Heart left ventricle (tissue), 16 donors: ENCODE measurements at regions not wholly inside any gene's neighbourhood (a gene's known extent, or its start where the extent isn't known, plus 50 kb on each side); places are given as distances from the start of the nearest gene placed in this dataset.
A peak's percentile ranks its signal among the peaks of the same experiment; 100 is the strongest.

Source experiments
- ATAC-seq, 4 donors: fragments of 200-7000 bp; cut with Tn5 transposase; one replicate each; pipeline ENCODE4 v1.9.1; 2020 to 2022; ENCODE audit warnings: moderate library complexity in 4 of 4, mild to moderate bottlenecking in 3 of 4, moderate number of reproducible peaks in 1 of 4
- DNase-seq, 5 donors: peaks; one replicate each; pipeline ENCODE4 v3.0.0-alpha.2; 2020
- H3K27ac ChIP-seq, 12 donors: fragments of 200-600 bp; sonication (generic) in 4 of 12; one replicate each; pipeline versions ENCODE4 v1.5.0 to v1.8.0; 2016 to 2022; ENCODE audit warnings: mild to moderate bottlenecking in 2 of 12
- H3K27me3 ChIP-seq, 9 donors: fragments of 200-600 bp; sonication (generic) in 2 of 9; one replicate each; pipeline versions ENCODE4 v1.5.1 to v1.8.0; 2016 to 2022; ENCODE audit warnings: mild to moderate bottlenecking in 3 of 9
- H3K36me3 ChIP-seq, 9 donors: fragments of 200-600 bp; sonication (generic) in 2 of 9; one replicate each; pipeline versions ENCODE4 v1.5.0 to v1.8.0; 2018 to 2022; ENCODE audit warnings: mild to moderate bottlenecking in 2 of 9
- H3K4me1 ChIP-seq, 12 donors: fragments of 200-600 bp; sonication (generic) in 4 of 12; one replicate each; pipeline versions ENCODE4 v1.5.0 to v1.8.0; 2016 to 2022; ENCODE audit warnings: mild to moderate bottlenecking in 3 of 12
- H3K4me3 ChIP-seq, 12 donors: fragments of 200-600 bp; sonication (generic) in 4 of 12; one replicate each; pipeline versions ENCODE4 v1.5.0 to v1.8.0; 2017 to 2022; ENCODE audit warnings: mild to moderate bottlenecking in 9 of 12, moderate library complexity in 4 of 12
- H3K9me3 ChIP-seq, 12 donors: fragments of 200-600 bp; sonication (generic) in 4 of 12; one replicate each; pipeline versions ENCODE4 v1.5.0 to v1.8.0; 2016 to 2022; ENCODE audit warnings: mild to moderate bottlenecking in 1 of 12
- CTCF ChIP-seq, 12 donors: fragments of 200-600 bp; sonication (generic) in 4 of 12; IDR thresholded peaks; one replicate each; pipeline versions ENCODE4 v1.5.0 to v1.8.0; 2018 to 2022; ENCODE audit warnings: antibody characterized with exemption in 12 of 12, mild to moderate bottlenecking in 5 of 12
- POLR2A ChIP-seq, 2 donors: fragments of 450-650 bp; IDR thresholded peaks; one replicate each; pipeline ENCODE4 v1.6.1; 2017; ENCODE audit warnings: antibody characterized with exemption in 2 of 2, mild to moderate bottlenecking in 2 of 2, moderate library complexity in 2 of 2
- WGBS, 4 donors: extraction: QIAGEN DNeasy Blood & Tissue Kit in 2 of 4; methylation state at CpG; one replicate each; pipeline versions ENCODE4 v1.1.5 to v1.1.7; 2013 to 2018; 5-methylcytosine and 5-hydroxymethylcytosine counted together
- intact Hi-C, 10 donors: fragments of 100-400 bp; cut with DNase I; formaldehyde crosslinking; loops; one replicate each; pipeline versions ENCODE4 v1.11.1 to v1.14.2; 2022
- donor health status: ischemic (EF 13 %, LVEDD 7.1; RV severe dilation, severe dysfunction).
- donor health status: healthy with polysubstance abuse.
- donor health status: DM: no; HTN: yes; CAD: no.
- donor health status: DM: no; HTN: no; CAD: no.
- donor health status: ischemic (EF 25% LVEDD 6.9; RV normal size, moderate dysfunction).
- donor health status: ischemic (EF 25% LVEDD 5.7; RV mildly dilated, moderate dysfunction).
- donor health status: healthy.
- donor health status: DM: yes; HTN: yes; CAD: no.
- donor health status: ischemic (EF 35%, LVEDD 5.7; RV mildly dilated, moderate dysfunction).
- donor health status: nonischemic (EF 11% LVEDD 7.7; RV severe dilation, severe dysfunction).
- donor health status: DM: yes; HTN: yes; CAD: no.
- donor health status: PGD.
- donor health status: ischemic (EF 29% LVEDD 5.4; RV normal size, mild dysfunction).
- donor health status: nonischemic (EF 23%, LVEDD 6.1; RV moderate dilation, normal function).

DNA sequence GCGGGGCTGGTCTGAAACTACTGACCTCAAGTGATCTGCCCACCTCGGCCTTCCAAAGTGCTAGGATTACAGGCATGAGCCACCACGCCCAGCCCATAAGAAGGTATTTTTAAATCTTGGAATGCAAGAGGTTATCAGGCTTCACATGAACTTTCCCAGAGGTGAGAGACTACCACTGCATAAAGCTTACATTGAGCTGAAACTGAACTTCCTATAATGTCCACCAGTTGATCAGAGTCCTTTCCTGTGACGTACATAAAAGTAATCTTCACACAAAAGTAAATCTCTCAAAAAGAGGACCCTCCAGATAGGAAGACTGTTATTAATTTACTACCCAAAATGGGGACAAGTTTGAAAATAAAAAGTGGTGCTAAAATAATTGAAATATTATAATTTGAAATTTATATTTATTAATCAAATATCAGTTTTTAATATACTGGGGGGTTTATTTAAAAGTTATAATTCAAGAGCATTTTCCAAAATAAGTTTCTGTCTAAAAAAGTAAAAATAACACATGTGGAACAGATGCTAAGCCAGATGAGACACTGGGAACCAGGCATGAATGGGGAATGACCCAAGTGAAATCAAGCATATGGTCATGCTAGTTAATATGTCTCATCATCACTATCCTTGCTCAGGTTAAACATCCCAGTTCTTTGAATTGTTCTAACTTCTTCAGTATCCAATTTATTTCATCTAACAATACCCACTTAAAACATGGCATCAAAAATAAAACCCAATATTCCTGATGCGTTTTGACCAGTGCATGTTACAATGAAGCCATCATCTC, 269.9 kb upstream of the UBE2E2 start:
- Histone ChIP-seq H3K4me3 (no peak overlapping the region), H3K9me3 (peaks cover 0 to 9% (median 0%) of the 10 kb centered on the region in 12 donors), H3K36me3 (no peaks in the 10 kb centered on the region), H3K4me1 (peaks cover 0 to 7% (median 0%) of the 10 kb centered on the region in 12 donors), H3K27me3 (no peaks in the 10 kb centered on the region), H3K27ac (peak overlapping the region in 1 of 12 donors; percentile 49)
- DNase-seq (no peak), ATAC-seq (peak in 1 of 4 donors; percentile 62)
- intact Hi-C loops: no loop called here
- WGBS, 4 donors: 71 to 81% (median 79%) methylated on average over 5 of the region's 5 CpGs
- no peak for TF ChIP-seq POLR2A (IDR thresholded peaks at IDR 0.05)

- TF ChIP-seq POLR2A (IDR thresholded peaks at IDR 0.05) (no peak), CTCF (IDR thresholded peaks at IDR 0.05) (no peak)
- no peaks in the 10 kb centered on the region for H3K36me3 ChIP-seq
- DNase-seq (no peak), ATAC-seq (peak in 1 of 4 donors; percentile 68)
- H3K4me3 ChIP-seq: no peak overlapping the region
- H3K4me1 ChIP-seq: peaks cover 0 to 2% (median 0%) of the 10 kb centered on the region in 12 donors
- intact Hi-C loops: no loop called here
- H3K27ac ChIP-seq: no peak overlapping the region
- H3K9me3 ChIP-seq: peaks cover 0 to 9% (median 0%) of the 10 kb centered on the region in 12 donors
- H3K27me3 ChIP-seq: no peaks in the 10 kb centered on the region
Measured at GRCh38 chr3:22933841-22934116, 269.3 kb upstream of the UBE2E2 start.

DNA sequence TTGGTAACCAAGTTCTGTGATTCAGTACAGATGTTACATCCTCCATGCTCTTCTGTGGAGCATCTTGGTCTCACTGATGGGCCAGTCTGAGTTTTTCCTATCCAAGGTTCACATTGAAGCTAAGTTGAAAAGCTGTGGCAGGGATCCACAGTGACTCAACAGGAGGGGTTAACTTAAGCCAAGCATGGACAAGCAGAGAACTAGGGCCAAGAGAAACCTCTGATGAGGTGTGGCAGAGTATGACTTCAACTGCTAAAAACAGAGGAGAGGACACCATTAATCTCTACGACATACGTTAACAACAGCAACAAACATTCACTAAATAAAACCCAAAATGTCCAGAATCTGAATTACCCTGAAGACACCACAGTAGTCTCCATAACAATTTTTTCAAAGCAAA, 268.1 kb upstream of the UBE2E2 start:
- TF ChIP-seq POLR2A (IDR thresholded peaks at IDR 0.05) (no peak), CTCF (IDR thresholded peaks at IDR 0.05) (no peak)
- Histone ChIP-seq H3K4me3 (no peak overlapping the region), H3K27ac (peak overlapping the region in 1 of 12 donors; percentile 40), H3K4me1 (no peaks in the 10 kb centered on the region), H3K36me3 (no peaks in the 10 kb centered on the region), H3K27me3 (no peaks in the 10 kb centered on the region), H3K9me3 (peaks cover 0 to 9% (median 0%) of the 10 kb centered on the region in 12 donors)
- DNase-seq: peak in 2 of 5 donors; percentile 9 to 25
- intact Hi-C loops: no loop called here
- peak; percentile 42 to 82 (median 62) for ATAC-seq
- 76 to 85% (median 81%) methylated on average over 2 of the region's 2 CpGs for WGBS, 4 donors

GRCh38 chr3:22937536-22937935, 265.6 kb upstream of the UBE2E2 start:
- H3K27me3 ChIP-seq: no peaks in the 10 kb centered on the region
- H3K36me3 ChIP-seq: no peaks in the 10 kb centered on the region
- no peaks in the 10 kb centered on the region for H3K4me1 ChIP-seq
- DNase-seq: no peak
- H3K9me3 ChIP-seq: no peaks in the 10 kb centered on the region
- no peak overlapping the region for H3K4me3 ChIP-seq
- intact Hi-C loops: no loop called here
- H3K27ac ChIP-seq: no peak overlapping the region
- TF ChIP-seq POLR2A (IDR thresholded peaks at IDR 0.05) (no peak), CTCF (IDR thresholded peaks at IDR 0.05) (no peak)
- no peak for ATAC-seq

DNA sequence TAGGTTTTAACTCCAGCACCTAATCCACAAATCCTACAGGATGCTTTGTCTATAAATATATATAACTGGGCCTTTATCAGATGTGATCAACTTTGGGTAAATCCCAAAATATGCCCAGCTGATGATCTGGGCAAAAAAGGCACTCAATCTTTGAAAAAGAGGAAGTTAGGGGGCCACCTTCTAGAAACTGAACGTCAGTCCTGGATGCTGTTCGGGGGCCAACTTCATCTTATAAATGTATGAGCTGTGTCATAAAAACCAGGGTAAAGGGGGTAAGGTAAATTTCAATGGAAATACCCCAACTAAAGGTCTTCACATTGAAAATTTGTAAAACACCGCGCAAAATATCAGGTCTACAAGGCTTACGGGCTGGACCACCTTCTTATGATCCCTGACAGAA, 264.4 kb upstream of the UBE2E2 start:
- ATAC-seq: no peak
- no peak overlapping the region for H3K4me3 ChIP-seq
- no peak overlapping the region for H3K27ac ChIP-seq
- WGBS, 4 donors: 89 to 95% (median 93%) methylated on average over 5 of the region's 5 CpGs
- no peak for DNase-seq
- no peak for TF ChIP-seq CTCF (IDR thresholded peaks at IDR 0.05)
- TF ChIP-seq POLR2A (IDR thresholded peaks at IDR 0.05): no peak
- H3K4me1 ChIP-seq: no peaks in the 10 kb centered on the region
- H3K9me3 ChIP-seq: no peaks in the 10 kb centered on the region
- intact Hi-C loops: no loop called here
- no peaks in the 10 kb centered on the region for H3K27me3 ChIP-seq
- no peaks in the 10 kb centered on the region for H3K36me3 ChIP-seq
